Stomach (tissue), 4 donors: ENCODE measurements at regions not wholly inside any gene's neighbourhood (a gene's known extent, or its start where the extent isn't known, plus 50 kb on each side); places are given as distances from the start of the nearest gene placed in this dataset.

Experiments
- CTCF ChIP-seq, 7 experiments: fragments of 450-650 bp in 4 of 7; fragments of 200-600 bp in 3 of 7; sonication (generic) in 3 of 7; IDR thresholded peaks; one replicate each; pipeline ENCODE4 v1.5.1; 2016 to 2019; ENCODE audit warnings: antibody characterized with exemption in 7 of 7, control low read depth in 2 of 7, mild to moderate bottlenecking in 1 of 7
- POLR2A ChIP-seq, 4 donors: fragments of 450-650 bp; IDR thresholded peaks; one replicate each; pipeline ENCODE4 v1.6.1; 2016; ENCODE audit warnings: antibody characterized with exemption in 4 of 4, control low read depth in 2 of 4, mild to moderate bottlenecking in 1 of 4, moderate library complexity in 1 of 4

GRCh38 chr3:34742151-34742550, 897.2 kb upstream of the ARPP21 start:
- TF ChIP-seq CTCF (IDR thresholded peaks at IDR 0.05), result no peak
- no peak for TF ChIP-seq POLR2A (IDR thresholded peaks at IDR 0.05)
